Thymus (tissue), 11 donors: ENCODE measurements at regions not wholly inside any gene's neighbourhood (a gene's known extent, or its start where the extent isn't known, plus 50 kb on each side); places are given as distances from the start of the nearest gene placed in this dataset.

Experiments
- DNase-seq, 9 donors: peaks; one replicate each; pipeline ENCODE4 v3.0.0-alpha.2; 2013; ENCODE audit warnings: low spot score in 9 of 9, low read depth in 6 of 9, missing footprints in 1 of 9
- H3K27ac ChIP-seq, 2 donors: one replicate each; pipeline ENCODE4 v1.5.1; 2013; ENCODE audit warnings: control low read depth in 1 of 2, low read depth in 1 of 2, low read length in 1 of 2, mild to moderate bottlenecking in 1 of 2, moderate library complexity in 1 of 2
- H3K27me3 ChIP-seq, 2 donors: one replicate each; pipeline ENCODE4 v1.5.1; 2013; ENCODE audit warnings: low read length in 1 of 2; ENCODE audit not compliant: control insufficient read depth in 2 of 2, insufficient read depth in 1 of 2
- H3K36me3 ChIP-seq, 2 donors: one replicate each; pipeline ENCODE4 v1.5.1; 2013; ENCODE audit warnings: low read length in 1 of 2, mild to moderate bottlenecking in 1 of 2, moderate library complexity in 1 of 2; ENCODE audit not compliant: control insufficient read depth in 2 of 2, insufficient read depth in 2 of 2
- H3K4me1 ChIP-seq, 2 donors: one replicate each; pipeline ENCODE4 v1.5.1; 2013; ENCODE audit warnings: low read length in 2 of 2; ENCODE audit not compliant: control insufficient read depth in 2 of 2, insufficient read depth in 2 of 2
- H3K4me3 ChIP-seq, 2 donors: one replicate each; pipeline ENCODE4 v1.5.1; 2013; ENCODE audit warnings: low read length in 2 of 2, control low read depth in 1 of 2, mild to moderate bottlenecking in 1 of 2
- H3K9me3 ChIP-seq, 2 donors: one replicate each; pipeline ENCODE4 v1.5.1; 2013; ENCODE audit warnings: low read length in 1 of 2, mild to moderate bottlenecking in 1 of 2; ENCODE audit not compliant: control insufficient read depth in 2 of 2, insufficient read depth in 1 of 2
- WGBS: extraction: QIAGEN DNeasy Blood & Tissue Kit; methylation state at CpG from one replicate; pipeline ENCODE4 v1.1.7; 2013; 5-methylcytosine and 5-hydroxymethylcytosine counted together
- donor health status: healthy.

DNA sequence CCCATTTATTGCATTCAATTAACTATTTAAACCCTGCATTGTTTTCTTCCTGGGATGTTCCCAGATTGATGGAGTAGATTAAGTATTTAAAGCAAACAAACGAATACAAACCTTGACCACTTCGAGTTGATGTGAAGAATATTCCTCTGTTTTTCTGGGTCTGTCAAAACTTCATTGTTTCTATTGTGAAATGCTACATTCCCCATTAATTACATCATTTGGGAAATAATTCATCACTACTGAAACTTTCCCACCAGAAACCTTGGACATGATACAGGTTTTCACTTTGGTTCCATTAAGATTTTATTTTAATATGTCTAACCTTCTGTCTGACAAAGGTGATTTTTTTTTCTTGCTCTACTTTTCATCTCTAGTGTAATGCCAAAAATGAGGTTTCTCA, 365.1 kb upstream of the ETAA1 start:
- Histone ChIP-seq H3K4me1 (no peaks in the 10 kb centered on the region), H3K9me3 (no peaks in the 10 kb centered on the region), H3K4me3 (no peak overlapping the region), H3K27ac (no peak overlapping the region), H3K27me3 (no peaks in the 10 kb centered on the region), H3K36me3 (no peaks in the 10 kb centered on the region)
- no peak for DNase-seq
- 82% methylated on average over 2 of the region's 2 CpGs for WGBS

- Histone ChIP-seq H3K27ac (no peak overlapping the region), H3K27me3 (no peaks in the 10 kb centered on the region), H3K9me3 (no peaks in the 10 kb centered on the region), H3K4me1 (no peaks in the 10 kb centered on the region), H3K4me3 (no peak overlapping the region), H3K36me3 (no peaks in the 10 kb centered on the region)
- DNase-seq: no peak
- 97% methylated on average over 5 of the region's 5 CpGs for WGBS
Observed at GRCh38 chr2:67036444-67036843, 360.7 kb upstream of the ETAA1 start.

DNA sequence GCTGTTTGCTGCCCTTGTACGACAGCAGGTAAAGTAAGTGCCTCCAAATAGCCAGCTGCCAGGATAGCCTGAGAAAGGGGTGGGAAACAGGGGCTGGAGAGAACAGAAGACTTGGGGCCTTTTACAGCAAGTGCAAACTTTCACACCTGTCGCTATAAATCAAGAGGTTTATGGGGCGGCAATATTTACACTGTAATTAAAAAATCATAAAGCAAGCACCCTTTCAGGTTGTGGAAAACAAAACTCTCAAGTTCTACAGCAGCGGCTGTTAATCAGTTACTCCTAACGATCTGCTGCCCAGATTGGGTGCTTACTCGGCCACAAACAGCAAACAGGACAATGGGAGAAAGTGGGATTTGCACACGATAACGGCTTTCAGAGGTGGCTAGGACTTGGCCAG, 359.5 kb upstream of the ETAA1 start:
- no peak overlapping the region for H3K4me3 ChIP-seq
- no peak for DNase-seq
- H3K4me1 ChIP-seq: no peaks in the 10 kb centered on the region
- H3K27ac ChIP-seq: no peak overlapping the region
- 91% methylated on average over 8 of the region's 8 CpGs for WGBS
- no peaks in the 10 kb centered on the region for H3K36me3 ChIP-seq
- no peaks in the 10 kb centered on the region for H3K9me3 ChIP-seq
- no peaks in the 10 kb centered on the region for H3K27me3 ChIP-seq

GRCh38 chr2:67038195-67038594, 358.9 kb upstream of the ETAA1 start:
- Histone ChIP-seq H3K4me3 (no peak overlapping the region), H3K4me1 (no peaks in the 10 kb centered on the region), H3K27ac (no peak overlapping the region), H3K9me3 (no peaks in the 10 kb centered on the region), H3K27me3 (no peaks in the 10 kb centered on the region), H3K36me3 (no peaks in the 10 kb centered on the region)
- no peak for DNase-seq
- 92% methylated on average over 3 of the region's 3 CpGs for WGBS

- Histone ChIP-seq H3K4me1 (no peaks in the 10 kb centered on the region), H3K9me3 (no peaks in the 10 kb centered on the region), H3K27me3 (no peaks in the 10 kb centered on the region), H3K27ac (no peak overlapping the region), H3K4me3 (no peak overlapping the region), H3K36me3 (no peaks in the 10 kb centered on the region)
- WGBS: 94% methylated on average over 3 of the region's 3 CpGs
- no peak for DNase-seq
Observed at GRCh38 chr2:67039058-67039457, 358.1 kb upstream of the ETAA1 start.

DNA sequence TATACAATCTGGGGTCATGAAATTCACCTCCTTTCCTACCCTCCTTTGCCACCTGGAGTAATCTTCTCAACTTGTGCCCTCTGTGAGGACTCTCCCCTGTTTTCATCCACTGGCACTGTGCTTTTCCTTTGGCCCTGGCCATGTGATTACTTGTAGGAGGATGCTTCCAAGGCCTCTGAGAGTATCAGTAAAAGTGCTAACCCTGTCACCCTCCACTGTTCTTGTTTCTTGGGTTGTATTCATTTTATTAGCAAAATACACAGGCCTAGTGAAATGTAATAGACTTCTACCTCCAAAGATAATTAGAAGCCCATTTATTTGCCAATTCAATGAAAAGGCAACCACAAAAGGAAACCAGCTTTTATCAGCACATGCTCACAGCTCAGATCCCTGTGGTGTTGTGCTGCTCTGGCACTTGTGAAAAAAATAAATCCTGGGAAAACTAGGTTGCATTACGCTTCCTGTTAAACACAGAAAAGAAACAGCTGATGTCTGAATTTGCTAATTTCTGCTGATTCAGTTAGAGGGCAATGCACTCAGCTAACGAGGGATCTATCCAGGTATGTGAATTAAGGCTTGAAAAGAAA, 357.5 kb upstream of the ETAA1 start:
- Histone ChIP-seq H3K4me1 (no peaks in the 10 kb centered on the region), H3K4me3 (no peak overlapping the region), H3K27me3 (no peaks in the 10 kb centered on the region), H3K36me3 (no peaks in the 10 kb centered on the region), H3K27ac (no peak overlapping the region), H3K9me3 (no peaks in the 10 kb centered on the region)
- 56% methylated on average over 2 of the region's 2 CpGs for WGBS
- DNase-seq: no peak

- Histone ChIP-seq H3K36me3 (no peaks in the 10 kb centered on the region), H3K9me3 (no peaks in the 10 kb centered on the region), H3K4me1 (no peaks in the 10 kb centered on the region), H3K27me3 (no peaks in the 10 kb centered on the region), H3K4me3 (no peak overlapping the region), H3K27ac (no peak overlapping the region)
- no peak for DNase-seq
- WGBS: 85% methylated on average over 1 of the region's 1 CpG
Observed at GRCh38 chr2:67041051-67041450, 356.1 kb upstream of the ETAA1 start.

- 90% methylated on average over 3 of the region's 3 CpGs for WGBS
- DNase-seq: no peak
- Histone ChIP-seq H3K4me1 (no peaks in the 10 kb centered on the region), H3K27ac (no peak overlapping the region), H3K9me3 (no peaks in the 10 kb centered on the region), H3K4me3 (no peak overlapping the region), H3K36me3 (no peaks in the 10 kb centered on the region), H3K27me3 (no peaks in the 10 kb centered on the region)
Observed at GRCh38 chr2:67043781-67044478, 353.2 kb upstream of the ETAA1 start.

- no peaks in the 10 kb centered on the region for H3K9me3 ChIP-seq
- WGBS: 94% methylated on average over 1 of the region's 1 CpG
- H3K27me3 ChIP-seq: no peaks in the 10 kb centered on the region
- no peak overlapping the region for H3K27ac ChIP-seq
- H3K36me3 ChIP-seq: no peaks in the 10 kb centered on the region
- no peaks in the 10 kb centered on the region for H3K4me1 ChIP-seq
- no peak for DNase-seq
- H3K4me3 ChIP-seq: no peak overlapping the region
Observed at GRCh38 chr2:67046591-67046990, 350.5 kb upstream of the ETAA1 start.
